ENCODE measurements at regions not wholly inside any gene's neighbourhood (a gene's known extent, or its start where the extent isn't known, plus 50 kb on each side); places are given as distances from the start of the nearest gene placed in this dataset.

DNA sequence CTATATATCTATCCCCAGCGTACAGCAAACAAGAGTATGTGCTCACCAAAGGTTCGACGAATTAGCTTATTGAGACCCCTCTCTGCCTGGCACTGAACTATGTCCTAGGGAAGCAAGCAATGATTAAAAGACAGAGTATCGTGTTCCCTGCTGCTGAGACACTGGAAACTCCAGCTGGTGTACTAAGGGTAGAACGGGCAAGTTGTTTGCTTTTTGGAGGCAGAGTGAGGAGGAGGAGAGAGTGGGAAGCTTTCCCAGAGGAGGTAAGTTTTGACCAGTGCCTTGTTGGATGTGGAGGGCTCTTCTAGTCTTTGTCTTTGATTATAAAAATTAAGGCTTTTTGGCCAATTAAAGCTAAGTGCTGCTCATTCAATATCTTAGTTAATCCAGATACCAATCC is 61.7 kb downstream of the PJA1 start:
- no peak overlapping the region for H3K4me3 ChIP-seq (ENCODE audit: low read length)
- TF ChIP-seq, protein P1, sequence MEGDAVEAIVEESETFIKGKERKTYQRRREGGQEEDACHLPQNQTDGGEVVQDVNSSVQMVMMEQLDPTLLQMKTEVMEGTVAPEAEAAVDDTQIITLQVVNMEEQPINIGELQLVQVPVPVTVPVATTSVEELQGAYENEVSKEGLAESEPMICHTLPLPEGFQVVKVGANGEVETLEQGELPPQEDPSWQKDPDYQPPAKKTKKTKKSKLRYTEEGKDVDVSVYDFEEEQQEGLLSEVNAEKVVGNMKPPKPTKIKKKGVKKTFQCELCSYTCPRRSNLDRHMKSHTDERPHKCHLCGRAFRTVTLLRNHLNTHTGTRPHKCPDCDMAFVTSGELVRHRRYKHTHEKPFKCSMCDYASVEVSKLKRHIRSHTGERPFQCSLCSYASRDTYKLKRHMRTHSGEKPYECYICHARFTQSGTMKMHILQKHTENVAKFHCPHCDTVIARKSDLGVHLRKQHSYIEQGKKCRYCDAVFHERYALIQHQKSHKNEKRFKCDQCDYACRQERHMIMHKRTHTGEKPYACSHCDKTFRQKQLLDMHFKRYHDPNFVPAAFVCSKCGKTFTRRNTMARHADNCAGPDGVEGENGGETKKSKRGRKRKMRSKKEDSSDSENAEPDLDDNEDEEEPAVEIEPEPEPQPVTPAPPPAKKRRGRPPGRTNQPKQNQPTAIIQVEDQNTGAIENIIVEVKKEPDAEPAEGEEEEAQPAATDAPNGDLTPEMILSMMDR (conservative IDR thresholded peaks at IDR 0.05; ENCODE audit: low read length), result no peak
- no peak for DNase-seq (ENCODE audit: low read depth)

DNA sequence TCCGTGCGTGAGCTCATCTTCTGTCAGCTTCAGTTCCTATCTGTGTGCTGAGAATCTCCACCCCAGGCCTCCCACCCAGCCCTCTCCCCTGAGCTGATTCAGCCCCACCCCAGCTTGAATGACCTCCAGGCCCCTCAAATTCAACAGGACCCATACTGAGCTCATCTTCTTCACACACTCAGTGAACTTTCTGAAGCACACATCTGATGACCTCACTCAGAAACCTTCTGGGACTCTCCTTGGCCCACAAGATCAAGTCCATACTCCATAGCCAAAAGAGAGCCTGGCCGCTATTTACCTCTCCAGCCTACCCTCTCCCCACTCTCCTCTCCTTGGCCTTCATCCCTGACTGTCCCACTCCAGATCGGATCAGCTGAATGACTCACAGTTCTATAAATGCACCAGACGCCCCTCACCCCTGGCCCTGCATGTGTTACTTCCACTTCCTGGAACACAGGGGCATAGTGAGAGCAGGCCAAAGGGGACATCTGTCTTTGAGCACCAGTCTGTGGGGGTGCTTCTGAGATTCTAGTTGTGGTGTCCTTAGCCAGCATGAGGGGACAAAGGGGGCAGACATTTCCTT is 62.5 kb downstream of the PJA1 start:
- TF ChIP-seq, protein P1 (conservative IDR thresholded peaks at IDR 0.05; ENCODE audit: low read length), result no peak
- no peak for DNase-seq (ENCODE audit: low read depth)
- H3K4me3 ChIP-seq (ENCODE audit: low read length), result no peak overlapping the region

DNA sequence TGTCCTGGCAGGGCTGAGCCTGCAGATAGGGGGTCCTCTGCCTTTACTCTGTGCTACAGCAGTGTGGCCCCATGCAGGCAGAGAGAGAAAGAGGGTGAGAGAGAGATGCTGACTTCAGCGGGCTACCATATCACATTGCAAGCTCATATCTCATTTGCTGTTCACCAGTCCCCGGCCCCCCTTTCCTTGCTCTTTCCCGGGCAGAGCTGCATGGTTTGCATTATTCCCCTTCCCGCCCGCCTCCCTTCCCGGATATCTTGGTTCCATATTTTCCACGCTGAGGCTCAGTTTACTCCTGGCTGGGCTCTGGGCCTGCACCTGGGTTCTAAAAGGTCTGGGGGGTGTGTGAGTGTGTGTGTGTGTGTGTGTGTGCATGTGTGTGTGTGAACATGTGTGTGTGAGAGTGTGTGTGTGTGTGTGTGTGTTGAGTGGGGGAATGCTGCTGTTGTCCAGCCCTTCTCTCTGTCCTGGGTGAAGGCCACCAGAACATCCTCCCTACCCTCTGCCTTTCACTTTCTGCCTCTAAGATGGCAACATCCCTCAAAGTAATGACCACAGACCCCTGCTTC is 63.5 kb downstream of the PJA1 start:
- no peak for DNase-seq (ENCODE audit: low read depth)
- no peak overlapping the region for H3K4me3 ChIP-seq (ENCODE audit: low read length)
- TF ChIP-seq, protein P1 (conservative IDR thresholded peaks at IDR 0.05; ENCODE audit: low read length), result no peak

DNA sequence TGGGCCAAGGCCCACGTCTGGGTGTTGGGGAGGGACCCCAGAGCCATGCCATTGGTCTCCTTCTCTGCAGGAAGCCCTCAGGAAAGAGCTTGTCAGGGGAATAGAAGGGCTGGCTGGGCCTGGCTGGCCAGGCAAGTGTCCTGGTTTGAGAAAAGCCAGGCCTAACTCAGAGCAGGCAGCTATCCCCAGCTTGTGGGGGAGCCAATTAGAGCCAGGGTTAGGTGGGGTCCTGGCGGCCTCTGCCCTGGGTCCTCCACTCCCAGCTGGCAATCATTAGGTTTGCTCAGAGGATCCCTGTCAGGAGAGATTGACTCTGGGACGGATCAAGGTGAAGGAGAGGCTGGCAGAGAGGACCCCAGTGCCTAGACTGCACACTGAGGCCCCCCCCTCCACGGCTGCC is 64.8 kb downstream of the PJA1 start:
- TF ChIP-seq, protein P1 (conservative IDR thresholded peaks at IDR 0.05; ENCODE audit: low read length), result no peak
- no peak overlapping the region for H3K4me3 ChIP-seq (ENCODE audit: low read length)
- no peak for DNase-seq (ENCODE audit: low read depth)

DNA sequence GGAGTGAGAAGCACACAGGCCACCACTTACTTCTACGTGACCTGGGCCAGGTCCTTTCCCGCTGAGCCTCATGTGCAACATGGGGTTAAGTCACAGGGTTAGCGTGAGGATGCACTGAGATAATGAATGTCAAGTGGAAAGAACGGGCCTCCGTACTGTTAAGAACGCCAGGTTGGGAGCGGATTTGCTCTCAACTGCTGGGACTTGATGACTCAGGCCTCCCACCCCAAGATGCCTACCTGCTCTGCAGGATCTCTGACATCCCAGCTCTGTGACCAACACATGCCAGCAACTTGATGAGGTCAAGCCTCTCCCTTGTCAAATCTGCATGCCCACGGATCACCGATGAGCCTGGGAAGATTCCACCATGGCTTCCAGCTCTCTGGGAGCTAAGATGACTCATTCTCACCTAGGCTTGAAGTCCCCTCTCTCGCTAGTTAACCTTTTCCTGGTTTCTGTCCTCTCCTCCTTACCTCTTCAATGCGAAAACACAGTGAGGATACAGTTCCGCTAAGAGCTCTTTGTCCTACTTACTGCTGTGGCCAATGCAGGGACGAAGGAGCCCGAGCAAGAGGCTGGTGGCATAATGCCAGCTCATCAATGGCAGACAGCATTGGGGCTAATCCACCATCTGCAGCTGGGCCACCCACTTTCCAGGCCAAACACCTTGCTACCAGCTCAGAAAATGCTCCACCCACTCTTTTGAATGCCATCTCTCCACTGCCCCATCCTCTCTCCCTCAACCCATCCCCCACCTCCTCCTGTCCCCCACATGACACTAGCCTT is 67.6 kb downstream of the PJA1 start:
- DNase-seq (ENCODE audit: low read depth), result no peak
- TF ChIP-seq, protein P1 (conservative IDR thresholded peaks at IDR 0.05; ENCODE audit: low read length), result no peak
- H3K4me3 ChIP-seq (ENCODE audit: low read length), result no peak overlapping the region

DNA sequence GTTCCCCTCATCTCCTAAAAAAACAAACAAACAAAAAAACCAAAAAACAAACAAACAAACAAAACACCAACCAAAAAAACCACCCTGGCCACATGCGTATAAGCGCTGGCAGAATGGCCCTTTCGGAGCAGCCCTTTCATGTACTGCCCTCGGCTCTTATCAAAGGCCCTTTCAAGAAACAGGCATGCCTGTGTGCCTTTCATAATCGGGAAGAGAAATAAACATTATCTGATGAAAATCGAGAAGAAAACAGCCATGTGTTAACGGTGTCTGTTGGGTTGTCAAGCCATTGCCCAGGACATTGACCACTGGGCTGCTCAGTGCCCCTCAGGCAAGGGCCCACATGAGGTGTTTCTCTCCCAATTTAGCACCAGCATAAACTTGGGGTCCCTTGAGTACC is 68.3 kb downstream of the PJA1 start:
- no peak overlapping the region for H3K4me3 ChIP-seq (ENCODE audit: low read length)
- DNase-seq (ENCODE audit: low read depth), result no peak
- TF ChIP-seq, protein P1 (conservative IDR thresholded peaks at IDR 0.05; ENCODE audit: low read length), result no peak
